Panc1 (cell line): ENCODE measurements at regions not wholly inside any gene's neighbourhood (a gene's known extent, or its start where the extent isn't known, plus 50 kb on each side); places are given as distances from the start of the nearest gene placed in this dataset.
A peak's percentile ranks its signal among the peaks of the same experiment; 100 is the strongest.

Experiments
- ATAC-seq: fragments of 200-7000 bp; cut with Tn5 transposase; 2 replicates; pipeline ENCODE4 v1.9.1; 2020; ENCODE audit warnings: mild to moderate bottlenecking, moderate library complexity
- BruUV-seq: library from RNA; stranded (reverse); fragments of 400-500 nt; replicated peaks from 2 replicates; lab custom pipeline; 2021; lab: Mats Ljungman, UMichigan
- CTCF ChIA-PET: fragments of 300-600 bp; sonication (Branson Sonifier 250); formaldehyde crosslinking; loops from one replicate; lab custom pipeline; 2022; ENCODE audit warnings: antibody characterized with exemption; lab: Charles Lee
- POLR2A ChIA-PET: fragments of 300-600 bp; sonication (Branson Sonifier 250); formaldehyde crosslinking; loops from one replicate; lab custom pipeline; 2022; ENCODE audit warnings: antibody characterized with exemption; lab: Charles Lee
- DNase-seq: peaks from one replicate; pipeline ENCODE4 v3.0.0-alpha.2; 2010; ENCODE audit warnings: low read depth, low spot score
- H3K27ac ChIP-seq: 2 replicates; pipeline ENCODE4 v1.5.1; 2011; ENCODE audit warnings: mild to moderate bottlenecking, low read length, inconsistent platforms
- H3K27me3 ChIP-seq: fragments of 200-500 bp; sonication (Bioruptor generic); 2 replicates; pipeline ENCODE4 v1.6.0; 2014; ENCODE audit warnings: low read length, inconsistent platforms; ENCODE audit not compliant: control insufficient read depth, insufficient read depth
- H3K36me3 ChIP-seq: fragments of 200-500 bp; sonication (Bioruptor generic); 2 replicates; pipeline ENCODE4 v1.5.1; 2014; ENCODE audit warnings: inconsistent platforms, mild to moderate bottlenecking, low read length, moderate library complexity; ENCODE audit not compliant: control insufficient read depth, insufficient read depth
- H3K4me1 ChIP-seq: 2 replicates; pipeline ENCODE4 v1.5.1; 2011; ENCODE audit warnings: inconsistent platforms, mild to moderate bottlenecking, low read length, moderate library complexity; ENCODE audit not compliant: control insufficient read depth, insufficient read depth
- H3K4me3 ChIP-seq, 2 experiments: 2 replicates each; pipeline ENCODE4 v1.5.1; 2011 to 2012; ENCODE audit warnings: low read depth in 2 of 2, low read length in 2 of 2, mild to moderate bottlenecking in 2 of 2, inconsistent platforms in 1 of 2, moderate library complexity in 1 of 2
- H3K9me3 ChIP-seq: fragments of 200-500 bp; sonication (Bioruptor generic); 2 replicates; pipeline ENCODE4 v1.5.1; 2014; ENCODE audit warnings: low read depth, mild to moderate bottlenecking, inconsistent platforms, low read length, moderate library complexity; ENCODE audit not compliant: control insufficient read depth, insufficient read depth
- POLR2AphosphoS5 ChIP-seq: IDR thresholded peaks from 2 replicates; pipeline ENCODE4 v1.6.1; 2012; ENCODE audit warnings: mild to moderate bottlenecking, low read depth, low read length, moderate library complexity
- SIN3A ChIP-seq: IDR thresholded peaks from 2 replicates; pipeline ENCODE4 v1.6.1; 2012; ENCODE audit warnings: low read depth, mild to moderate bottlenecking, low read length, moderate library complexity, borderline replicate concordance; ENCODE audit not compliant: insufficient read depth
- TCF7L2 ChIP-seq: IDR thresholded peaks from 2 replicates; pipeline ENCODE4 v1.6.1; 2011; ENCODE audit warnings: mild to moderate bottlenecking, low read depth, low read length, inconsistent platforms
- in situ Hi-C: cut with HindIII; loops from 2 replicates; pipeline ENCODE4 v1.10.0; 2016; ENCODE audit warnings: low sequenced_read_pairs, low pct_unique_long_range_greater_than_20kb
- intact Hi-C: fragments of 100-400 bp; cut with micrococcal nuclease; formaldehyde crosslinking; loops from one replicate; pipeline ENCODE4 v1.10.0; 2022; ENCODE audit not compliant: unreplicated experiment
- TF ChIP-seq, protein P1 (sequence below), 2 experiments: IDR thresholded peaks; 2 replicates each; pipeline ENCODE4 v1.6.1; 2011 to 2012; ENCODE audit warnings: low read depth in 2 of 2, control low read depth in 1 of 2, low read length in 1 of 2, mild to moderate bottlenecking in 1 of 2, moderate library complexity in 1 of 2; ENCODE audit not compliant: insufficient read depth in 1 of 2
- TF ChIP-seq, protein P2 (sequence below): fragments of 450-650 bp; IDR thresholded peaks from 2 replicates; pipeline ENCODE4 v1.5.1; 2017; ENCODE audit warnings: mild to moderate bottlenecking

DNA sequence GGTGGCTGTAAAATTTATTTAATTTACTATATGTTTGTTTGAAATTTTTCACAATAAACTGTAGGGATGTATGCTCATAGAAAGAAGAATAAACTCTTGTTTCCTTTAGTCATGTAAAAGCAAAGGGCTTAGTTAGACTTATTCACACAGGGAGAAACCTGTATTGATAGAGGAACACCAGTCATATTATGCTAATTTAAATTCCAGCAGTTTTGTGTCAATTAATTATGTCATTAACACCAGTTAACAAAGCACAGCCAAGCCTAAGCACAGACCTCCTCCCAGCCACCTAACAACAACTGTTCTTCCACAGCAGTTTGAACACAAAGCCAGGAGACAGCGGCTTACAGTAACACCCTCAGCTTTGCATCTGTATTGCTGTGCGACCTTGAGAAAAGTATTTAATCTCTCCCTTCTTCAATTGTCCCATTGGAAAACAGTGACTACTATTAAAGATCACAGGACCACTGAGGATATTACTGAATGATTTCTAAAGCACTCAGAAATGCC, 260.8 kb upstream of the RRP15 start:
- no TSS peak for BruUV-seq
- intact Hi-C loops = no loop called here
- Histone ChIP-seq H3K9me3 (no peaks in the 10 kb centered on the region), H3K27ac (no peak overlapping the region), H3K4me3 (no peak overlapping the region), H3K27me3 (no peaks in the 10 kb centered on the region), H3K36me3 (no peaks in the 10 kb centered on the region), H3K4me1 (no peaks in the 10 kb centered on the region; the same call in 1 of the 2 replicates)
- ChIA-PET POLR2A (no interaction called here), CTCF (no interaction called here)
- no peak for TF ChIP-seq SIN3A
- TF ChIP-seq, protein P1, sequence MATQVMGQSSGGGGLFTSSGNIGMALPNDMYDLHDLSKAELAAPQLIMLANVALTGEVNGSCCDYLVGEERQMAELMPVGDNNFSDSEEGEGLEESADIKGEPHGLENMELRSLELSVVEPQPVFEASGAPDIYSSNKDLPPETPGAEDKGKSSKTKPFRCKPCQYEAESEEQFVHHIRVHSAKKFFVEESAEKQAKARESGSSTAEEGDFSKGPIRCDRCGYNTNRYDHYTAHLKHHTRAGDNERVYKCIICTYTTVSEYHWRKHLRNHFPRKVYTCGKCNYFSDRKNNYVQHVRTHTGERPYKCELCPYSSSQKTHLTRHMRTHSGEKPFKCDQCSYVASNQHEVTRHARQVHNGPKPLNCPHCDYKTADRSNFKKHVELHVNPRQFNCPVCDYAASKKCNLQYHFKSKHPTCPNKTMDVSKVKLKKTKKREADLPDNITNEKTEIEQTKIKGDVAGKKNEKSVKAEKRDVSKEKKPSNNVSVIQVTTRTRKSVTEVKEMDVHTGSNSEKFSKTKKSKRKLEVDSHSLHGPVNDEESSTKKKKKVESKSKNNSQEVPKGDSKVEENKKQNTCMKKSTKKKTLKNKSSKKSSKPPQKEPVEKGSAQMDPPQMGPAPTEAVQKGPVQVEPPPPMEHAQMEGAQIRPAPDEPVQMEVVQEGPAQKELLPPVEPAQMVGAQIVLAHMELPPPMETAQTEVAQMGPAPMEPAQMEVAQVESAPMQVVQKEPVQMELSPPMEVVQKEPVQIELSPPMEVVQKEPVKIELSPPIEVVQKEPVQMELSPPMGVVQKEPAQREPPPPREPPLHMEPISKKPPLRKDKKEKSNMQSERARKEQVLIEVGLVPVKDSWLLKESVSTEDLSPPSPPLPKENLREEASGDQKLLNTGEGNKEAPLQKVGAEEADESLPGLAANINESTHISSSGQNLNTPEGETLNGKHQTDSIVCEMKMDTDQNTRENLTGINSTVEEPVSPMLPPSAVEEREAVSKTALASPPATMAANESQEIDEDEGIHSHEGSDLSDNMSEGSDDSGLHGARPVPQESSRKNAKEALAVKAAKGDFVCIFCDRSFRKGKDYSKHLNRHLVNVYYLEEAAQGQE (IDR thresholded peaks at IDR 0.05; ENCODE audit: insufficient read depth in 1 of 2, low read depth in 2 of 2, low read length in 1 of 2) = no peak
- TF ChIP-seq, protein P2, sequence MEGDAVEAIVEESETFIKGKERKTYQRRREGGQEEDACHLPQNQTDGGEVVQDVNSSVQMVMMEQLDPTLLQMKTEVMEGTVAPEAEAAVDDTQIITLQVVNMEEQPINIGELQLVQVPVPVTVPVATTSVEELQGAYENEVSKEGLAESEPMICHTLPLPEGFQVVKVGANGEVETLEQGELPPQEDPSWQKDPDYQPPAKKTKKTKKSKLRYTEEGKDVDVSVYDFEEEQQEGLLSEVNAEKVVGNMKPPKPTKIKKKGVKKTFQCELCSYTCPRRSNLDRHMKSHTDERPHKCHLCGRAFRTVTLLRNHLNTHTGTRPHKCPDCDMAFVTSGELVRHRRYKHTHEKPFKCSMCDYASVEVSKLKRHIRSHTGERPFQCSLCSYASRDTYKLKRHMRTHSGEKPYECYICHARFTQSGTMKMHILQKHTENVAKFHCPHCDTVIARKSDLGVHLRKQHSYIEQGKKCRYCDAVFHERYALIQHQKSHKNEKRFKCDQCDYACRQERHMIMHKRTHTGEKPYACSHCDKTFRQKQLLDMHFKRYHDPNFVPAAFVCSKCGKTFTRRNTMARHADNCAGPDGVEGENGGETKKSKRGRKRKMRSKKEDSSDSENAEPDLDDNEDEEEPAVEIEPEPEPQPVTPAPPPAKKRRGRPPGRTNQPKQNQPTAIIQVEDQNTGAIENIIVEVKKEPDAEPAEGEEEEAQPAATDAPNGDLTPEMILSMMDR = no peak
- TF ChIP-seq TCF7L2 = no peak
- no peak for TF ChIP-seq POLR2AphosphoS5
- ATAC-seq (no peak), DNase-seq (no peak)
- in situ Hi-C loops = no loop called here

DNA sequence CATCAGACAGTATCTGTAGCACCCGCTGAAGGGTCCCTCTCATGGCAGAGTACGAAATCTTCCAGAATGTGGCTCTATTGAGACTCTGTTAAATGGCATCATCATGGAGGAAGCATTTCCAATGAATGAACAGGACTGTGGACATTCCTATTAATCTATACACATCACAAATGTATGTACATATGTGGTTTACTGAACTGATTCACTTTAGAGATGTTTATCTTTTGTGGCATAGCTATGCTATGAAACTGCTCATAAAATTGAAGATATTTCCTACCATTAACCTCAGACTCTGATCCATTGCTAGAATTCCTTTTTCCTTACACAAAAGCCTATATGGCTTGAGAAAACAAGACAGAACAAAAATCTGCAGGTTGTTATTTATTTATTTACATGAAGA, 259.6 kb upstream of the RRP15 start:
- in situ Hi-C loops = no loop called here
- ATAC-seq (peak; percentile 96), DNase-seq (peak; percentile 28)
- Histone ChIP-seq H3K36me3 (no peaks in the 10 kb centered on the region), H3K4me1 (no peaks in the 10 kb centered on the region; the same call in 1 of the 2 replicates), H3K27ac (no peak overlapping the region), H3K9me3 (no peaks in the 10 kb centered on the region), H3K27me3 (no peaks in the 10 kb centered on the region), H3K4me3 (no peak overlapping the region)
- POLR2A ChIA-PET = no interaction called here
- no TSS peak for BruUV-seq
- TF ChIP-seq SIN3A = no peak
- 0 out of 2 replicates have a peak, but pooled peaks have one; percentile 48 for TF ChIP-seq TCF7L2
- TF ChIP-seq POLR2AphosphoS5 = peak; percentile 33; the same call in 1 of the 2 replicates
- intact Hi-C loops = no loop called here
- CTCF ChIA-PET = interaction anchor here (0.6 kb wide), 1 partner anchor 90 kb away, joined by 4 read pairs; no protein-coding TSS in a partner anchor

DNA sequence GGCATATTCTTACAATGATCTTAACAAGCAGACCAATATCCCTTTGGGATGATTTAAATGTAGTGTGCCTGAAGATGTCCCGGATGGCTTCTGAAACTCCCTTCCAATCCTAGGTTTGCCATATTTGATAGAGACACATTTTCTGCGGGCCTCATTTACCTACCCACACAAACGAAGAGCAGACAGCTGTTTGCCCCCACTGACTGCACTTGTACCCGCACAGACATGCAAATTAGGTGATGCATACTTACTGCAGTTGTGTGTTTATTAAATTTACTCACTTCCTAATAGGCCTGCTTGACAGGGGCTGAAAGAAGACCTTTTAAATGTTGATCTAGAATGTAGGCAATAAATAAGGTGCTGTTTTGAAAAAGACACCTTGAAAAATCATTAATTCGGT, 257.9 kb upstream of the RRP15 start:
- Histone ChIP-seq H3K4me1 (no peaks in the 10 kb centered on the region; the same call in none of the 2 replicates), H3K27me3 (no peaks in the 10 kb centered on the region), H3K36me3 (no peaks in the 10 kb centered on the region), H3K4me3 (no peak overlapping the region), H3K9me3 (no peaks in the 10 kb centered on the region), H3K27ac (no peak overlapping the region)
- intact Hi-C loops (no loop called here), in situ Hi-C loops (no loop called here)
- TF ChIP-seq, protein P1 (IDR thresholded peaks at IDR 0.05; ENCODE audit: insufficient read depth in 1 of 2, low read depth in 2 of 2, low read length in 1 of 2) = no peak
- TF ChIP-seq TCF7L2 (no peak), POLR2AphosphoS5 (no peak), SIN3A (no peak)
- TF ChIP-seq, protein P2 = no peak
- CTCF ChIA-PET = no interaction called here
- no peak for DNase-seq
- POLR2A ChIA-PET = no interaction called here
- BruUV-seq = no TSS peak
- no peak for ATAC-seq
